GM18870 (cell line): ENCODE measurements at regions not wholly inside any gene's neighbourhood (a gene's known extent, or its start where the extent isn't known, plus 50 kb on each side); places are given as distances from the start of the nearest gene placed in this dataset.

ENCODE experiments used
- ATAC-seq: cut with Tn5 transposase; IDR thresholded peaks from one replicate; pipeline ENCODE4 v1.9.1; 2021; ENCODE audit warnings: moderate library complexity; ENCODE audit not compliant: unreplicated experiment

DNA sequence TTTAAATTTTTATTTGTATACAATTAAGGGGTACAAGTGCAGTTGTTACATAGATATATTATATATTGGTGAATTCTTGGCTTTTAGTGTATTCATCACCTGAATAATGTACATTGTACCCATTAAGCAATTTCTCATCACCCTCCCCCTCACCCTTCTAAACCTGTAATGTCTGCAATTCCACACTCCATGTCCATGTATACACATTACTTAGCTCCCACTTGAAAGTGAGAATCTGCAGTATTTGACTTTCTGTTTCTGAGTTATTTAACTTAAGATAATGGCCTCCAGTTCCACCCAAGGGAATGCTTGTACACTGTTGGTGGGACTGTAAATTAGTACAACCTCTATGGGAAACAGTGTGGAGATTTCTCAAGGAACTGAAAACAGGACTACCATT lies 383.2 kb upstream of the KCNMB2 start:
- no peak for ATAC-seq

DNA sequence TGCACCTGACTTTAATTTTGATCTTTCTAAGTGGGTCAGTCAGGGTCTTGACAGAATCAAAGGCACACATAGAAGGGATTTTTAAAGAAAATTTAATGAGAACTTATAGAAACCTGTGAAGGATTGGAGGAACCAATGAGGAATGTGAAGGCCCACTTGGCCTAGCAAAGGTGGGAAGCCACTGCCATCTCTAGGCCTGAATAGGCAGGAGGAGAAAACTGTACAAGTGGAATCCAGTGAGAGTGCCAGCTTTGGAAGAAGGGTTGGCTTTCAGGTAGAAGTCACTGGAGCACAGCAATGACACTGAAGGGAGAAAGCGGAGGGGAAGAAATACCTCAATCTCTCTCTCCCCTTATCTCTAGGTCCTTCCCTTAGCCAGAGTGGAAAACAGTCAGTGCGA lies 380.7 kb upstream of the KCNMB2 start:
- ATAC-seq, result no peak

DNA sequence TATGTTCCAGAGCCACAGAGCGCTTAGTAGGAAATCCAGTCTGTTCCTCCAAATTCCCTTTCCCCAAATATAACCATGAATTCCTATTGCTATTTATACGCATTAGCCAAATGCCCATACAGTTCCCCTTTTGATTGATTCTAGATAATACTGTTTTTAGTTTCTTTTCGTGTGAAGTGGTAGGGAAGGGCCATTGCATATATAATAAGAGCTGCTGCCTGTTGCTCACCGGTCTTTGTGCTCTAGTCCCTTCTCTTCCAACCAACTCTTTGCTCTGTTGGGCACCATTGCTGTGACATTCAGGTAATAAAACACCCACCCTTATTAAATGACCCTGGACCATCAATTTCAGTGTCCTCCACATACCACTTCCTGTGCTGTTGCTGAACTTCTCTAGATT lies 379.9 kb upstream of the KCNMB2 start:
- ATAC-seq, result no peak

DNA sequence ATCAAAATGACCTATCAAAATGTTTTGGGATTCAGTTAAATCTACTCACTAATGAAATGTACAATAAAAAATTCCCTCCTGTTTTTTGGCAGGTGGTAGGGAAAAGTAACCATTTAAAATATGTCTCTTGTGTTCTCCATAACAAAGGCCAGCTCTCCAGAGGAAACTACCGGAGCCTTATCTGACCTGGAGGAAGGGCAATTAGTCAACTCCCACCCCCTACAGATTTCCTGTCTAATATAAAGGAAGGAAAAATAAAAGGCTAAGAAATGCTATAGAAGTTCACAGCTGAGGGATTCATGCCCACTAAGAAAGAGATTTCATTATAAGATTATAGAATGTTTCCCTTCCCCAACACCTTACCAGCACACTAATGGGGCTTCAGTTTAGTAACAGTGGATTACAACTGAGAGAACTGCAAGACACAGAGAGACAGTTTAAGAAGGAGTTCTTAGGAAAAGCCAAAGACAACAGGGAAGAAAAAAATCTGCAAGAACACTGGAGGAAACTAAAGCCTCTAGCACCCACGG lies 376.5 kb upstream of the KCNMB2 start:
- ATAC-seq, result no peak

DNA sequence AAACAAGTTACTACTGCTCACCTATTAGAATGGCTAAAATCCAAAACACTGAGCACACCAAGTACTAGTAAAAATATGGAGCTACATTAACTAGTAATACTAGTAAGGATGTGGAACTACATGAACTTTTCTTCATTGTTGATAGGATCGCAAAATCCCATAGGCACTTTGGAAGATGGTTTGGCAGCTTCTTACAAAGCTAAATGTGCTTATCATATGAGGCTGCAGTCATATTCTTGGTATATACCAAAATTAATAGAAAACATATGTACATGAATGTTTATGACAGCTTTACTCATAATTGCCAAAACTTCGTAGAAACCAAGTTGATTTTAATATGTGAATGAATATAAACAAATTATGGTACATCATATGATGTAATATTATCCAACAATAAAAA lies 366.8 kb upstream of the KCNMB2 start:
- ATAC-seq, result no peak

DNA sequence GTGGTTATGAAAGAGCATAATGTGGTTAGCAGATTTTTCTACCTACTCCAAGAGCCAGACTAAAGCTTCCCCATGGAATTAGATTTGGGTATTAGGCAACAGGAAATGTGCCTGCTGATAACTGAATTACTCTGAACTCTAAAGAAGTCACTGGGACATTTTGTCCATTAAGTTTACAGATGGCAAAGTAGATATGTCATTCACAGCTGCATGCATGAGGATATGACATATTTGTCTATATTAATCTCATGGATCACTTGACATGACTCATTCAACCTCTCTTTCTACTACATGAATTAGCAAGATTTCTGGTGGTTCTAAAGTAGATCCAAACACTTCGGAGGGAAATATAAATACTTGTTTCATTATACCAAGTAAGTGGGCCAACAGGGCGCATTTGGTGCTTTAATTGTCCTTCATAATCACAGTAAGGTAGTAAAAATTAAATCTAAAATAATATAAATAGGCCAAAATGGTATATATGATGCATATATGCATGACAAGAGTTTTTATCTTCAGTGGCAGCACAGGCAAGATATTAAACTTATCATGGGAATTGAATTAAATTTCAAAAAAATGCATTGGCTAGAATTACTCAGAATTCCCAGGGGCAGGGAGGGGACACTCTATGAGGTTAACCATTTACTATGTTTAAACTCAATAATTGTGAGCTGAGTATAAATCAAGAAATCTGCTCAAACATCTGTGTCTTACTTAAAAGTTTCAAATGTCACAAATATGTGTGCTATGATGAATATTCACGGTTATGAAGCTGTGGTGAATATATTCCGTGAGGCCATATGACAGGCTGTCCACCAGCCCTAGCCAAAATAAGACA lies 365.3 kb upstream of the KCNMB2 start:
- ATAC-seq, result no peak

DNA sequence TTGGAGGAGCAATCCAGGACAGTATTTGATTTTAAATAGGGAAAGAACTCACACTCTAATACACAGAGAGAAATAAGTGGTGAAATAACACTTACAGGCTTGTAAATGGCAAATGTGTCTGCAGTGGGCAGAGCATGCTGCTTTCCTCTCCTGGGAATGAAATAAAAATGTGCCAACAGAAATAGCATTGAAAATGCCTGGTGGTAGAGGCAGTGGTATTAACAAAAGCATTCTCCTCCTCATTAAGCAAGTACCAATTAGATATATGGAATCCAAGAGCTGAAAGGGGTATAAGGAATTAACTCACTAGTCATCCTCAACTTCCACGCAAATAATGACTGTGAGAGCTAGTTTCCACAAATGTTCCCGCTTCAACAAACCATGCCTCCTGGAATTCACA lies 364.1 kb upstream of the KCNMB2 start:
- no peak for ATAC-seq

DNA sequence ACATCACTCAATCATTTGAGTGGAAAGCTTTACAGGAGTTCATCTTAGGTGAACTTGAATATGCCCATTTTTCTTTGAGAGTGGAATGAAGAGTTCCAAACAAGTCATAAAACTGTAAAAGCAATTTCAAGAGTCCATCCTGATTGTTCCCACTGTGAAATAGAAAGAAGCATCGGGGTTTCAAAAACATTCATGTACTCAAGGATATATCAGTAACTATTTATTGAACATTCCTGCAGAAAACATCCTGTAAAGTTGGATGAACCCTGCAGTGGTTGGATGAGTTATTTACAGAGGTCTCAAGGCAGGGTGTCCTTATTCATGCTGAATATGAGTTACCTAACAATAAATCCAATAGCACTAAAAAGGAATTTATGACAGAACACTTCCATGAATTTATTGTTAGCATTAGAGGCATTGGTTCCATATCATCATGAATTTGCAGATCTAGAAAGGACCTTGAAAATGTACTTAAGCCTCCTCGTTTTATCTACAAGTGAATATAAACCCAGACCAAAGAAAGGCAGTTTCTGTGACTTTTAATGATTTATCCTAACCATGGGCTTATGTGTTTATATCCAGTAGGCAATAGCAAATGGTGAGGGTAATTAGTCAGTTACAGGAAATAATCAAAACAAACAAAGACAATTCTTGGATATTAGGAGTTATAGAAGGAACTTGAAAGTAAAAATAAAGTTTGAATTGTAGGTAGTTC lies 361.9 kb upstream of the KCNMB2 start:
- no peak for ATAC-seq

DNA sequence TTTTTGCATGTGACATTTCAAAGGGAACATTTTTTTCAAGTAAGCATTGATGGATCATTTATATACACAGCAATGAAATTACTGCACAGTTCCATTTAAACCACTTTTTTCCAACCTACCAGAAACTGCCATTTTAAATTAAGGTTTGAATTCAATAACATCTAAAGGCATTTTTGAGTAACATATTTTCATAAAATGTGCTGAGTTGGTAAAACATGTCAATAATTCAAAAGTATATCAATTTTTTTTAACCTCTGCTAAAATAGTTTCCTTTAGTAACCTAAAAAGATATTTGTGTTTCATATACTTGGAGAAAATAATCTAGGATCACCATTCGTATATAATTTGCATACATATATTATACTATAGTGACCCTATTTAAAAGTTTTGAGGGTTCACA lies 355.1 kb upstream of the KCNMB2 start:
- ATAC-seq, result no peak

DNA sequence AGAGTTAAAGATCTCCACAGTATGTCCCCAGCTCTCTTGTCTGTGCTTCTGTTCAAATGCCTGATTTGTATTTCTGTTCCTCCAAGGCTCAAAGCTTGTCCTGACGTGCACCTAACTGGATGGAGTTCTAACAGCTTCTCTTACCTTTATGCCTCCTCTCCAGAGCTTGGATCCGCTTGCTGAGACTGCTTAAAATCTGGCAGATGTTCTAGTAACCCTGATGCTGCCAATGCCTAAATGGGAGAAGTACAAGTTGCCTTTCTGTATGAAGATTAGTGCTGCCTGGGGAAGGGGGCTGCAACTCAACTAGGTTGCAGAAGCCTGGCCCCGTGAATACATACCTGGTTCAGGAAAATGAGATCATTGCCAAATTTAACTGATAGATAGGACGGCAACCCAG lies 354.5 kb upstream of the KCNMB2 start:
- no peak for ATAC-seq

DNA sequence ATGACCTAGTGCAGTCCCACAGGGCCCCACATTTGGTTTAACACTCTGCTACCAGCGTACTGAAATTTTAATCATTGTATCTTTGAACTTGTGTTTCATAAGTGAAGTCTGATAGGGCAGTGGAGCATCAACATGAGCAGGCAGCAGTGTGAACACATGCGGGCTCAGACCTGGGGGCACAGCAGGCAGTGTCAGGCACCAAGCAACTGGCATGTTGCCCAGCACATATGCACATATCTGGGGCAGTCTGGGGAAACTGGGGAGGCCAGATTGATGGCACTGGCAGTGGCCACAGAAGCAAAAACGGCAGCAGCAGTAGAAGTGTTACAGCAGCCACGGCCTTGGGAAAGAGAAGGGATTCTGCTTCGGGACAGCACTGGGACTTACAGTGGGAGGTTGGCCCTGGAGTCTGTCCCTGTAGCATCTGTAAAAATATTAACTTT lies 353.9 kb upstream of the KCNMB2 start:
- no peak for ATAC-seq

DNA sequence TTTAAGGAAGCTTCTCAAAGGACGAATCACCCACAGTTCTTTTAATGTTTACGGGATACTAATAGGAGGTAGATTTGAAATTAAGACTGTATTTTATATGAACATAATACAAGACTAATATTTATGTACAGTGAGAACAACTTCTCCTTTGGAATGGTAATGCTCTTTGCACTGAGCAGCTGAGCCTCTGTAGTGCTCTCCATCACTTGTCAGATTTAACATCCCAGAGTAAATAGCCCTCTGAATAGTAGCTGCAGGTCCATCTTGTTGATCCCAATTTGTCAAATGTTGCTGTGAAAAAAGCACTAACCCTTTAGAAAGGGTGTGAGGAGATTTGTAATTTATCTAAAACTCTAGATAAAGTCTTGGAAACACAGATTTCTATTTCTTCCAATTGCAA lies 351.4 kb upstream of the KCNMB2 start:
- ATAC-seq, result no peak

DNA sequence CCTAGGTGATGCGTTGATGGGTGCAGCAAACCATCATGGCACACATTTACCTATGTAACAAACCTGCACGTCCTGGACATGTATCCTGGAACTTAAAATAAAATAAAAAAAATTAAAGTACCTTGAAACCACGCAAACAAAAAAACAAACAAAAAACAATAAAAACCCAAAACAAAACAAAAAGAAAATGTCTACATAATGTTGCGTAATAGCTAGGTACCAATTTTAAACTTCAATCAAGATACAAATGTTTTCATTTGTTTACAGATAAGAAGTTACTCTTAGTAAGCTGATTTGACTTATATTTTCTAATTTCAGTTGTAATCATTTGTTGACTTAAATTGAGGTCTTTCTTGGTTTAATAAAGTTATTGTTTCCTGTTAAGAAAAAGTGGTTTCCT lies 349.6 kb upstream of the KCNMB2 start:
- ATAC-seq, result no peak

DNA sequence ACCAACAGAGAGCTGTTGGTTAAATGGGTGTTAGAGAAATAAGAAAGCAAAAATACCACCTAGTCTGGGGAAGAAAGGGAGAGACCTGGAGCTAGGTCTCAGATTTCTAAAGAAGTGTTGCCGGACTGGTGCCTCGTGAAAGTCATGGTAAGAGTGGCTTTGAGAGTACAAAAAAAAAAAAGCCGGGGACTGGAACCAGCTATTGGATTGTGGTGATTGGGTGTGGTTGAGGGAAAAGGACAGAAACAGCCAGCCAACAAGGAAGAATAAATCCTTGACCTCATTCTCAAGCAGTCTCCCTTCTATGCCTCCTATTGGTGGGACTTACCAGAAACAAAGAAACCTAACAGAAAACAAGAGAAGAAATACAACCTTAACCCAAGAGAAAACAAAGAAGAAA lies 346.4 kb upstream of the KCNMB2 start:
- ATAC-seq, result no peak

DNA sequence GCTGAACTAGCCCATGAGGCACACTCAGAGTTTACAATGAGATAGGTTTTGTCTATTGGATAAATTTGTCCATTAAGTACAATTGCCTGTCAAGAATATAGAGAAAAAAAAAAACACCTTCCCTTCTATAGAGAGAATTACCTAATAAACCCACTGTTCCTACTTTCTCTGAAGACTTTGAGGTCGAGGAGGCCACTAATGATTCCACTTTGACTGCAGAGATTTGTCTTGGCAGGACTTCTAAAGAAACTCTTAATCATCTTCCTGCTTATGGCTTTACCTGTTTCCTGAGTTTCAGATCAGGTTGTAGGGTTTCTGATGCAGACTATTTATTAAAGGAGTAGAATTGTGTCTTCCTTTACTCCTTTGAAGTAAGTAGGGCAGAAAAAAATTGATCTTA lies 342.4 kb upstream of the KCNMB2 start:
- no peak for ATAC-seq

DNA sequence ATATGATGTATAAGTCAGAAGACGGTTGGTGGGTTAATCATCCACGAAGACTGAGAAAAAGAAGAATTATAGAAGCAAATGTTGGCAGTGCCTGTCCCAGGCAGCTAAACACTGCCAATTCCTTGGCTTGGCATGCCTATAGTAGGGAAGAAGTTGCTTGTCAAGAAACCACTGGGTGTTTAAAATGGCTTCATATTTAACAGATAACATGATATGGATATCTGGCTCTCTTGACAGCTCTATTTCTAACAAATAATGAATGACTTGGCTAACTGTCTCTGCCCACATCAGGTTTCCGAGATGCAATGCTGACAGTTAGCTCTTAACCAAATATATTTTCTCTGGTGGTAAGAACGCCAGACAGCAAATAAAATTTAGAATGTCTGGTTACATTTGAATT lies 341.7 kb upstream of the KCNMB2 start:
- peak; percentile 65 for ATAC-seq

DNA sequence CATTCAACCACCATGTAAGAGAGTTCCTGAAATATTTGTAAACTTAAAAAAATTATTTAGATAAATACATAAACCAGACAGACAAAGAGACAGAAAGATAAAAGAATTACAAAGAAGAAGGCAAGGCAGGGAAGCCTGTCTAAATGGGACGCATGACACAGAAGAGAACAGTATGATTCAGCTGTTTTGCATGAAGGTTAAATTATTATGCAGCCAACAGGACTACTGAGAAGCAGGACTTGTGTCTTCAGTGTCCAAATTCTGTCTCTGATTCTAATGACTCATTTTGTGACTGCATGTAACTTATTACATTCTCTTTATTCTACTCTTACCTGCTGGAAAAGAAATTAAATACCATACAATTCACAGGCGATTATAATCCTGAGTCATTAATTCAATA lies 340.4 kb upstream of the KCNMB2 start:
- ATAC-seq, result peak; percentile 96

DNA sequence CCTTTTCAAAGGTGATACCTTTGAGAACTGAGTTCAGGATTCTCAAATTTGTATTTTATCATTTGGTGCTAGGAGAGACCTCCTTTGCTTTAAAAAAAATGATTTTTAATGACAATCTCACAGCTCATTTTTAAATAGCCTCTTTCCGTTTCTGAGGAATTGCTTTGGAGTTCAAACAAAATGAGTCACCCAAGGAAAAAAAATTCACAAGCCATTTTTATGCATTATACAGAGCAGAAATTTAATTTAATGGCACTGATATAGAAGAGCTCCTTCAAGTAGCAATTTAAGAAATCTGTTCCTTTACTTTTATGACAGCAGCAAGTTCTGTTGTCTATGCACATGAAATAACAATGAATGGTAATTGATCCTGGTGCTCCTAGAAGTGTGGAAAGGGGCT lies 337.9 kb upstream of the KCNMB2 start:
- no peak for ATAC-seq

DNA sequence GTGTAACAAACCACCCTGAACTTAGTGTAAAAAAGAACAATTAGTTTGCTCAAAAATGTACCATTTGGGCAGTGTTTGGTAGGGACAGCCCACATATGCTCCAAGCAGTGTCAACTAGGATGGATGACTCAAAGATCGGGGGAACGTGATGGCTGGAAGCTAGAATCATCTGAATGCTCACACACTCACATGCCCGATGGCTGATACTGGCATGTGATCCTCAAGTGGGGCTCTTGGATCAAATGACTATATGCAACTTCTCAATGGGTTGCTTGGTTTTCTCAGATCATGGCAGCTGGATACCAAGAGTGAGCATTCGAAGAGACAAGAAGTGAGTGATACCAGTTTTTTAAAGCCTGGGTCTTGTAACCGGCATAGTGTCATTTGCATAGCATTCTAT lies 335.9 kb upstream of the KCNMB2 start:
- no peak for ATAC-seq

DNA sequence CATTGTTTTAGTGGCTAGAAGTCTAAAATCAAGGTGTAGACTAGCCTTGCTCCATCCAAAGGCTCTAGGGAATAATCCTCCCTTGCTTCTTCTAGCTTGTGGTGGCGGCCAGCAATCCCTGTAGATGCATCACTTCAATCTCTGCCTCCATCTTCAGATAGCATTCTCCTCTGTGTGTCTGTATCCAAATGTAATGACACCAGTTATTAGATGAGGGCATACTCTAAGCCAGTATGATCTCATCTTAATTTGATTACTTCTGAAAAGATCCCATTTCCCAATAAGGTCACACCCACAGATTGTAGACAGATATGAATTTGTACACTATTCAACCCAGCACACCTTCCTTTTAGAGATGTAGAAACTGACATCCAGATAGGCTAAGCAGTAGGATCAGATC lies 334.5 kb upstream of the KCNMB2 start:
- no peak for ATAC-seq

DNA sequence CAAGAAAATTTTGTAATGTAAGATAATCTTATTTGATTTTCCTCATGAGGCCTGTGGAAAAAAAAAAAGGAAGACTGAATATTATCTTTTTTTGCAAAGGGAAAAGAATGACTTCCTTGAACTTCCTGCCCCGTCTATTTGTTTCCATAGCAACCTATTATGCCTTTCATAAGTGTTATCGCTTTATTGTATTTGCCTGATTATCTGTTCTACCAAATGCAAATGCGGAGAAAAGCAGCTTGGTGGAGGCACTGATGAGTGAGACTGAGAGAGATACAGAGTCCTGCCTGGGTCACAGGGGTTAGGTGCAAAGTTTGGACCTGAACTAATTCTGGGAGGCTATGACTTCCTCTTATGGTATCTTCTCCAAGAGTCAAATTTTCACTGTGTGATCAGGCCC lies 334.0 kb upstream of the KCNMB2 start:
- no peak for ATAC-seq

DNA sequence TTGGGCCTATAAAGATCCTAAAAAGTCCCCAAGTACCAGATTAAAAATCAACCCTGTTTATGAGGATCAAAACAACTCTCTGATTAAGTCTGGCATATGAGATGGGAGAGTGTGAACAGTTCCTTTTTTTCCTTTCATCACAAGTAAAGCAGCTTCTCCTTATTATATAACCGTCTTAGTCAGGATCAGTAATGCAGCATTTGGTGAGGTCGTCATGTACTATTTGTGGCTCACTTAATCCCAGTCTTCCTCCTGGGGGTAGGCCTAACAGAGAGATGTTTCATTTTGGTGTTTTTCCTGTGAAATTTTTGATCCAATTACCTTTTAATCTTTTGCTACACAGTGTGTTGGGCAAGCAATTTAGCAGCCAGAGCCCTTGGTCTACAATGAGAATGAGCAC lies 333.1 kb upstream of the KCNMB2 start:
- ATAC-seq, result no peak
